GM12875 (cell line): ENCODE measurements at regions not wholly inside any gene's neighbourhood (a gene's known extent, or its start where the extent isn't known, plus 50 kb on each side); places are given as distances from the start of the nearest gene placed in this dataset.

Experiments used
- H3K4me3 ChIP-seq: one replicate; pipeline ENCODE4 v1.5.1; 2011; ENCODE audit warnings: low read depth, low read length, control low read depth
- CTCF ChIP-seq: IDR thresholded peaks from 2 replicates; pipeline ENCODE4 v1.5.1; 2011; ENCODE audit warnings: low read depth, mild to moderate bottlenecking, control low read depth, inconsistent platforms, low read length, moderate library complexity, borderline replicate concordance; ENCODE audit not compliant: insufficient read depth

- H3K4me3 ChIP-seq, result no peak overlapping the region
- no peak for TF ChIP-seq CTCF
These were observed 397.1 kb downstream of the DMAC1 start for GRCh38 chr9:7402334-7403027.

- H3K4me3 ChIP-seq, result no peak overlapping the region
- TF ChIP-seq CTCF, result no peak
These were observed 398.5 kb downstream of the DMAC1 start for GRCh38 chr9:7401116-7401515.

- no peak for TF ChIP-seq CTCF
- no peak overlapping the region for H3K4me3 ChIP-seq
These were observed 405.4 kb downstream of the DMAC1 start for GRCh38 chr9:7394002-7394774.

- no peak overlapping the region for H3K4me3 ChIP-seq
- TF ChIP-seq CTCF, result no peak
These were observed 407.4 kb downstream of the DMAC1 start for GRCh38 chr9:7392148-7392547.

- H3K4me3 ChIP-seq, result no peak overlapping the region
- TF ChIP-seq CTCF, result no peak
These were observed 410.8 kb downstream of the DMAC1 start for GRCh38 chr9:7388755-7389154.

- no peak for TF ChIP-seq CTCF
These were observed 411.7 kb downstream of the DMAC1 start for GRCh38 chr9:7387840-7388239.

GRCh38 chr9:7382304-7382703 lies 417.3 kb downstream of the DMAC1 start:
- TF ChIP-seq CTCF, result no peak
- H3K4me3 ChIP-seq, result no peak overlapping the region

More at GRCh38 chr9:7387840-7388239, 411.7 kb downstream of the DMAC1 start:
- H3K4me3 ChIP-seq, result no peak overlapping the region
